DND-41 (cell line): ENCODE measurements at regions not wholly inside any gene's neighbourhood (a gene's known extent, or its start where the extent isn't known, plus 50 kb on each side); places are given as distances from the start of the nearest gene placed in this dataset.

Experiments
- EZH2 ChIP-seq: IDR thresholded peaks from 3 replicates; pipeline ENCODE4 v1.6.1; 2012; ENCODE audit warnings: borderline replicate concordance, low read depth, mild to moderate bottlenecking, moderate library complexity, low read length, inconsistent platforms; ENCODE audit not compliant: severe bottlenecking
- TF ChIP-seq, protein P1 (sequence below): IDR thresholded peaks from 2 replicates; pipeline ENCODE4 v1.5.1; 2012; ENCODE audit warnings: borderline replicate concordance, low read length, moderate library complexity, mild to moderate bottlenecking; ENCODE audit not compliant: poor library complexity, severe bottlenecking; ENCODE audit errors: extremely low read depth

DNA sequence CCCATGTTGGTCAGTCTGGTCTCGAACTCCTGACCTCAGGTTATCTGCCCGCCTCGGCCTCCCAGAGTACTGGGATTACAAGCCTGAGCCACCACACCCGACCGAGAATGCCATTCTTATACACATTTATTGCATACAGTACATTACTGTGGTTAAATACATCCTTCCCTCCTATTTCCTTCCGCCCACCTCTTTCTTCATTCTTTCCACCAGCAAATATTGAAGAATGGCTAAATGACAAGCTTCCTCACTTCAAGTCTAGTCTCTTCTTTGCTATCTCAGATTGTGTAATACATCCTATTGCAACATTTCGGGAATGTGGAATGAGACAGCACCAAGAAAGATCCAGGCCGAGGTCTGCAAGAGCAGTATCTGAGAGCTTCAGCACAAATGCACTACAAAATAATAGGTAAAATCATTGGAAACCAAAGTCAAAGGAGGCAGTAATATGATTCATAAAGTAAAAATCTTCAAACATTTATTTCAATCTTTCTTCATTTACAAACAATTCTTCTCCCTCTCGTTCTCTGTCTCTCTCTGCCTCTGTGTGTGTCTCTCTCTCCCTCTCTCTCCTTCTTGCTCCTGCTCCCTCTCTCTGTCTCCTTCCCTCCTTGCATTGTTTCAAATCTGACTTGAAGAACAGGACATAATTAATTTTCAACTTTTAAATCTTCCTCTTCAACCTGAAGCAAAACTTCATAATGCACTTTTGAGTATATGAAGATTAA lies 94.7 kb upstream of the TGFBR2 start:
- no peak for TF ChIP-seq EZH2
- TF ChIP-seq, protein P1, sequence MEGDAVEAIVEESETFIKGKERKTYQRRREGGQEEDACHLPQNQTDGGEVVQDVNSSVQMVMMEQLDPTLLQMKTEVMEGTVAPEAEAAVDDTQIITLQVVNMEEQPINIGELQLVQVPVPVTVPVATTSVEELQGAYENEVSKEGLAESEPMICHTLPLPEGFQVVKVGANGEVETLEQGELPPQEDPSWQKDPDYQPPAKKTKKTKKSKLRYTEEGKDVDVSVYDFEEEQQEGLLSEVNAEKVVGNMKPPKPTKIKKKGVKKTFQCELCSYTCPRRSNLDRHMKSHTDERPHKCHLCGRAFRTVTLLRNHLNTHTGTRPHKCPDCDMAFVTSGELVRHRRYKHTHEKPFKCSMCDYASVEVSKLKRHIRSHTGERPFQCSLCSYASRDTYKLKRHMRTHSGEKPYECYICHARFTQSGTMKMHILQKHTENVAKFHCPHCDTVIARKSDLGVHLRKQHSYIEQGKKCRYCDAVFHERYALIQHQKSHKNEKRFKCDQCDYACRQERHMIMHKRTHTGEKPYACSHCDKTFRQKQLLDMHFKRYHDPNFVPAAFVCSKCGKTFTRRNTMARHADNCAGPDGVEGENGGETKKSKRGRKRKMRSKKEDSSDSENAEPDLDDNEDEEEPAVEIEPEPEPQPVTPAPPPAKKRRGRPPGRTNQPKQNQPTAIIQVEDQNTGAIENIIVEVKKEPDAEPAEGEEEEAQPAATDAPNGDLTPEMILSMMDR, result no peak
